ENCODE measurements at regions not wholly inside any gene's neighbourhood (a gene's known extent, or its start where the extent isn't known, plus 50 kb on each side); places are given as distances from the start of the nearest gene placed in this dataset.
"Not testable (repeated sequence)": the region's sequence is repeated elsewhere in the genome, so short reads cannot be mapped to it uniquely, and the experiment has no call there.

- no peak for DNase-seq
These were observed 61.4 kb downstream of the DDX53 start for GRCh38 chrX:23061116-23061515.

- no peak for DNase-seq
These were observed 62.6 kb downstream of the DDX53 start for GRCh38 chrX:23062359-23062758.

- no peak for DNase-seq
These were observed 67.0 kb downstream of the DDX53 start for GRCh38 chrX:23066588-23067281.

DNA sequence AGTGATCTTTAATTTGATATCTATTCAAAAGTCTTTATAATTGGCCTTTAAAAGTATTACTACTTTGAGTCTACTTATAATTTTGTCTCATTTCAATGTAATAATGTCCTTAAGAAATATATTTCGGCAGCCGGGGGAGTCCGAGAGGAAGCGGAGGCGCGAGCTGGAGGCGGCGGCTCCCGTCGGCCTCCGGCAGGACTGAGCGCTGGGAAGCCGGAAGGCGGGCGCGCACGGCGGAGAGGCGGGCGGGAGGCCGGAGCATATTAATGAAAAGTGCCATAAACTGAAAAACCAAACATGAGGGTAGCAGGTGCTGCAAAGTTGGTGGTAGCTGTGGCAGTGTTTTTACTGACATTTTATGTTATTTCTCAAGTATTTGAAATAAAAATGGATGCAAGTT is 75.7 kb downstream of the DDX53 start:
- DNase-seq: not testable (repeated sequence)

GRCh38 chrX:23079347-23079746 is 79.6 kb downstream of the DDX53 start:
- DNase-seq: no peak

DNA sequence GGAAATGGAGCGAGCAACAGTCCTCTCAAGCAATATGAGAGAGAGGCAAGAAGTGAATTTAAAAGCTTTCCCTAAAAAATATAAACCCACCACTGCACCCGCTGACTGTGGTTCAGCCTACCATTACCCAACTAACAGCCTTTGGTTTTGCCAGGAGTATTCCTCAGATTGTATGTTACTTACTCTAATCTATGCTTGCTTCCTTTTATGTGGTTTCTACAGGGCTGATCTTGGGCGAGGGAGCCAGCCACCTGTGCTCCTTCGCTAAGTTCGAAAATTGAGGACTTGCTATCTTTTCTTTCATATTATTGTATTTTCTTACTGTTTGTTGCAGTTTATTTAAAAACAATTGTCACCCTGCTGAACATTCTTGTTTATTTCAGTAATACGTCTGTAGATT is 101.1 kb downstream of the DDX53 start:
- no peak for DNase-seq

DNA sequence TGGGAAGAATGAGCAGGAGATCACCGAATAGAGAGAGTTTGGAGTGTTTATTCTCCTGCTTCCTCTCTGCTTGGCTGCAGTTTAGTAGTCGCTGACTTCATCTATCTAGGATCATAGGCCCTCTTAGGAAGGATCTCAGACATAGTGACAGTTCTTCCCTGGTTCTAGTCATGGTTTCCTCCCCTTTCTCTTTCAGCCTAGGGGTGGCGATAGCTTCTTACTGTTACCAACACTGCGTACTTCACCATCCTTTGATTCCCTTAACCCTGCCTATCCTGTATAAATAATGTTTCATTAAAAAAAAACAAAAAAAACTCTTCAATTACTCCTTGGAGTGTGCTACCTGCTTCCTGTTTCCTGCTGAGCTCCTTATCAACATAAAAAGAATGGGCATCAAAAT is 103.8 kb downstream of the DDX53 start:
- DNase-seq: no peak

GRCh38 chrX:23114241-23114640 is 114.5 kb downstream of the DDX53 start:
- DNase-seq: no peak

GRCh38 chrX:23115651-23116050 is 115.9 kb downstream of the DDX53 start:
- no peak for DNase-seq

DNA sequence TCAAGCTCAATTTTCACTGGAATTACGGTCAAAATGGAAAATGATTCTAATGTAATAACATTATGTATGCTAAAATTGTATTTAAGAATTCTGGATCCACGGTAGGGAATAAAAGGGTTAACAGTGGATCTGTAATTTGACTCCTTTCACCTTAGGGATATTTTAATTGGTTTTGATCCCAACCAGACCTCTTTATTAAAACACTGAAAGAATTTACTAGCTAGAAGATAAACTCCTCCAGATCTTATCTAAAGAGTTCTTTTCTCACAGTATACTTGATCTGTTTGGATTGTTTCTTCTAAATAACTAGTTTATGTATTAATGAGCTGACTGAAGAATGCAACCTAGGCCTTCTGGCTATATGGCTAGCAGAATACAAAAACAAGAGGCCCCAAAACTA is 118.4 kb downstream of the DDX53 start:
- DNase-seq: no peak

DNA sequence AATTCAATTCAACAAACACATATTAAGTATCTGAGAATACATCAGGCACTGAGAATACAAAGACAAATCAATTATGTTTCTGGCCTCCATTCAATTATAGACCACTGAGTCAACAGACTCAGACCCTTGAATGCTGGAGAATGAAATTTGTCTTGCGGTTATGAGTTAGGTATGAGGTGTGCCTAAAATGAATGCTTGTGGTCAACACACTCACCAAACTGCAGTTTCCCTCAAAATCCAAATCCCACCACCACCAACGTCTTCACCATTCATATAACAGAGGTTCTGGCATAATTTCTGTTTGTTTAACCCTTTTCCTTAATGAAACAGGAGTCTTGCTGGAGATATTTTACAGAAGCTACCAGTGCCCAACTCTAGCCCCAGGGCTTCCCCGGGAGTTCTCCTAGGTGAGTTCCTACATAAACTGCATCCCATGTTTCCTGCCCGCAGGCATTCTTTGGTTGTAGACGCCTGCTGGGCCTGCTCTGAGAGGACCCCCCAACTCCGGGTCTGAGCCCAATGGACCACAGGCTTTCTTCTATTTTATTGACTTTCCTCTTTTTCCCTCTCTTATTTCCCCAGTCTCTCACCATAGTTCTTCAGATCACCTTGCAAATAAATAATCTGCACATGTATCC is 119.2 kb downstream of the DDX53 start:
- DNase-seq: no peak

DNA sequence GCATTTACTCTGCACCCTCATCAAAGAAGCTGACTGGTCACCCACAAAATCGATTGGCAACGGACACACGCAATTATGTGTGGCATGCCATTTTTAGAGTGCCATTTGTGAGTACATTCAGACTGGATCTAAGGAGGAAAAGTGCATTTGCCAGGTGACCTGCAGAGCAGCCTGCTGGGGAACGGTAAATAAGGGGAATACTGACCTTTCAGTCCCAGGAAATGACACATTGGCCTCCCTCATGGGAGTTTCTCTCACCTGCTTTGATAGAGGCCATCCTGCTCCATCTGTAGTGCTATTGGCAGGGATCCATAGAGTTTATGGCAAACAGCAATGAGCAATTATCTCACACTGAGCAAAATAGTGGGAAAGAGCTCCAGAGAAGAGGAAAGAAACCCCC is 127.8 kb downstream of the DDX53 start:
- no peak for DNase-seq

DNA sequence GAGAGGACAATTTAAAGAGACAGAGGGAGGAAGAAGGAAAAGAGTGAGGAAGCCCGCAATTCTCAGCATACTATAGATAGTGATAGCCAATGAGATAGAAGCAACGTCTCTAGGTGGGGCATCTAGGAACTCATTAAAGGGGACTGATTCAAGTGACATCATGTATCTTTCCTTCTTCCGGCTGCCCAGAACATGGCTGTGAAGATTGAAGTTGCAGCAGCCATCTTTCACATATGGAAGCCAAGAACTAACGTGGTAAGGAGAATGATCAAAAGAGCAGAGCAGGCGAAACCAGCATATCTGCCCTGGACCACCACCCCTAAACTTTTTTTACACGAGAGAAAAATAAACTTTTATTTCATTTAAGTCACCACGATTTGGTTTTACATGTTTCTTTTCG is 133.8 kb downstream of the DDX53 start:
- no peak for DNase-seq

- peak; percentile 49 for DNase-seq
These were observed 134.4 kb downstream of the DDX53 start for GRCh38 chrX:23134136-23134535.

DNA sequence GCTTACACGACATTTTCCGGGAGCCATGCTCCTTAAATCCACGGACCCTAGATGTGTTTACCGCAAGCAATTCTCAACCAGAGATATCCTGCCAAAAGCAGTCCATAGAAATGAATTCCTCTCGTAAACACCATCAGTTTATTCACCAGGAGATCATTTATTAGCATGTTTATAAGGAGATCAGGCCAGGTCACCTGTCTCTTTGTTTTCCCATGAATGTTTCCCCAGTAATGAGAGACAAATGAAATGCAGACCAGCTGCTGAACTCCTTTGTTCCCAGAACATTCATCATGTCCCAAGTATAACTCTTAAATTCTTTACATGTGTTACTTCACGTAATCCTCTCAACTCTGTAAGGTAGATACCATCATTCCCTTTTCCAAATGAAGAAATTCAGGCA is 137.1 kb downstream of the DDX53 start:
- DNase-seq: peak; percentile 6

DNA sequence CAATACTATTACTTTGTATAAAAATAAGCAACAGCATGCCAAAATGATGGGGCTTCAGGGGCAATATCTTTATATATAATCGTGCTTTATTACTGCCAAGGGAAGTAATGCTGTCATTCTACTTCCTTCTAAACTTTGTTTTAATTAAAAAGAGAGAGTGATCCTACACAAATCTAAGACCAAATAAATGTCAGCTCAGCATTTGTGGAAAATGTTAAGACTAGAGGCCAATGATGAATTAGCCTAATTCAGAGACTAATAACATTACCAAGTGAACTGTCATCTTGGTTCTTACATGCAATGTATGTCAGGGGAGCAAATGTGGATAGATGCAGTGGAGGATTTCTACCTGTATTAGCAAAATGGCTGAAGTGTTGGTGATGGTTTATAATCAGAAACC is 166.4 kb upstream of the PTCHD1 start:
- no peak for DNase-seq

- no peak for DNase-seq
These were observed 148.7 kb upstream of the PTCHD1 start for GRCh38 chrX:23185951-23186350.

GRCh38 chrX:23187819-23188218 is 146.8 kb upstream of the PTCHD1 start:
- DNase-seq: no peak

DNA sequence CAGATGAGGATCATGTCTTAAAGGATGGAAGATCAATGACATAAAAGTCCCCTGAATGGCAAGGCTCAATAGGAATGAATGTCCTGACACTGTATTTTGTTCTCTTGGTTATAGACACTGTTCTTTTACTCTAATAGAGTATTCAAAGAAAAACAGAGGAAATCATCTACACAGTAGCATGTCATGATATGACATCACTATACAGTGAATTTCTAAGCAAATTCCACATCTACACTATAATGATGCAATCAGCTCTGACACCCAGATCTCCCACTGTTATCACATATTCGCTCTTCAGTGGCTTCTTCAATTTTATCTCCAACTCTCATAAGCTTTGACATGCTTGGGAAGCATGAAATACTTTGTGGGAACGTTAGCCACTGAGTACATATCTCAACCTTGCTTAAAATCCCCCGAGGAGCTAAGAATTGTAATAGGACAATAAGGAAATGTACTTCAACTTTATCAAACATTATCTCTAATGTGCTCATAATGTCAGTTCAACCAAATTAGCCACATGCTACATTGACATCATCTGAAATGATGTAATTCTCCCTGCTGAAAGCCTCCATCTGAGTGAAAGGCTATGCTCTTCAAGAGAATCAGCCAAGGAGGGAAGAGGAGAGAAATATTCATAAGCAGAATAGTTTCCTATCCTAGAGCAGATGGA is 139.6 kb upstream of the PTCHD1 start:
- DNase-seq: no peak

DNA sequence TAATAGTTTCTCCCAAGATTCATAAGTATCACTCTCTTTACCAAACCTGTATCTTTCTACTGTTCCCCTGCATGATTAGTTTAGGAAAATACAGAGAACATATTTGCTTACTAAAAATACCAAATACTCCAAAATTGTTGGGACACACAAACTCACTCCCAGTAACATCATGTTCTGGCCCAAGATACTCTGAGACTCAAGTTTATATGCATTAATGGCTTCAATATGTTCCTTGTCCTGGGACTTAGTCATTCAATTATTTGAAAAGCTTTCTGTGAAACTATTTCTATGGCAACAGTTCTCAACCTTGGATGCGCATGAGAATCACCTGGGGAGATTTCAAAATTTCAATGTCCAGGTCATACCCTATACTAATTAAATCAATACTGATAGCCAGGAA is 138.9 kb upstream of the PTCHD1 start:
- no peak for DNase-seq

DNA sequence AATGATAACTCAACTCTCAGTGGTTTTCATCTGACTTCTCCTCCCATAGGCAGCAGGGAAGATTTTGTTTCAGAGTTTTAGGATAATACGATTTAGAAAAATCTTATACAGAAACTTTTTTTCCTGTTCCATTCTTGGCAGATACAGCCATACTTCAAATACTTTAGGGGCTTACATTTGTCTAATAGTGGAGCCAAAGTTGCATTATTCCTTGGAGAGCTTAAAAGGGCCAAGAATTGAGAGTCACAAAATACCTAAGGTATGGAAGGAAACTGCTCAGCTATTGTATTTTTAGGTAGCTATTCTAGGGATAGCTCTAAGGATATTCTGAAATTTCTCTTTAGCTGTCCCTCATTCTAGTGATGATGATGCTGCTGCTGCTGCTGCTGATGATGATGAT is 132.9 kb upstream of the PTCHD1 start:
- DNase-seq: no peak

DNA sequence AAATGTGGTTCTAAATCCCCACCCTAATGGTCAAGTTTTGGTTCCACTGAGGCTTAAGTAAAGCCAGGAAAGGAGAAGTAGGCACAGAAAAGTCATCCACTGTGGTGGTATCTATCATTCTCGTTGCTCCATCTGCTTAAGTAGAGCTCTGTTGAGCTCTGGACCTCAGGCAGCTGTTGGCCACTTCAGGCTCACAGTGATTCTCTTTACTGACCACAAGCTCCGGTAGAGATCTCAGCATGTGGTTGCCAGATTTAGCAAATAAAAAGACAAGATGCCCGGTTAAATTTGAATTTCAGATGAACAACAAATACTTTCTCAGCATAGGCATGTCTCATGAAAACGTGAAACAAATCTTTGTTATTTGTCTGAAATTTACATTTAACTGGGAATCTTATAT is 132.3 kb upstream of the PTCHD1 start:
- DNase-seq: no peak

GRCh38 chrX:23223169-23223568 is 111.5 kb upstream of the PTCHD1 start:
- no peak for DNase-seq

GRCh38 chrX:23228454-23228853 is 106.2 kb upstream of the PTCHD1 start:
- DNase-seq: no peak

Data from tongue (tissue), 1 donor.